IMR-90 (cell line): ENCODE measurements at regions not wholly inside any gene's neighbourhood (a gene's known extent, or its start where the extent isn't known, plus 50 kb on each side); places are given as distances from the start of the nearest gene placed in this dataset.

Source experiments
- ATAC-seq: fragments of 200-7000 bp; cut with Tn5 transposase; 2 replicates; pipeline ENCODE4 v1.9.1; 2020; ENCODE audit warnings: low read depth, mild to moderate bottlenecking, moderate library complexity
- BruUV-seq: library from RNA; stranded (reverse); fragments of 400-500 nt; replicated peaks from 2 replicates; lab custom pipeline; 2021; lab: Mats Ljungman, UMichigan
- CTCF ChIA-PET: fragments of 300-600 bp; formaldehyde crosslinking; extraction: SDS; loops from one replicate; lab custom pipeline; 2021; ENCODE audit warnings: antibody characterized with exemption; lab: Yijun Ruan, JAX
- POLR2A ChIA-PET: fragments of 300-600 bp; sonication (Branson Sonifier 250); formaldehyde crosslinking; loops from one replicate; lab custom pipeline; 2022; ENCODE audit warnings: antibody characterized with exemption; ENCODE audit not compliant: unreplicated experiment; lab: Charles Lee
- DNase-seq: peaks from one replicate; pipeline ENCODE4 v3.0.0; 2013
- H2AFZ ChIP-seq: replicated peaks from 2 replicates; pipeline ENCODE3; 2013; ENCODE audit warnings: low read length, mild to moderate bottlenecking; ENCODE audit not compliant: poor library complexity
- H2AK5ac ChIP-seq: 2 replicates; pipeline ENCODE4 v1.6.1; 2013; ENCODE audit warnings: low read depth, low read length, inconsistent platforms
- H2AK9ac ChIP-seq: replicated peaks from 2 replicates; pipeline ENCODE3; 2013; ENCODE audit warnings: mild to moderate bottlenecking, low read depth, low read length, moderate library complexity; ENCODE audit not compliant: poor library complexity
- H2BK120ac ChIP-seq: 2 replicates; pipeline ENCODE4 v1.6.1; 2013; ENCODE audit warnings: low read depth, low read length, inconsistent platforms
- H2BK15ac ChIP-seq: 3 replicates; pipeline ENCODE4 v1.6.1; 2013; ENCODE audit warnings: low read depth, low read length, inconsistent platforms
- H2BK20ac ChIP-seq: 2 replicates; pipeline ENCODE4 v1.6.1; 2013; ENCODE audit warnings: low read depth, mild to moderate bottlenecking, inconsistent platforms, low read length, moderate library complexity
- H2BK5ac ChIP-seq: 2 replicates; pipeline ENCODE4 v1.6.1; 2013; ENCODE audit warnings: mild to moderate bottlenecking, low read depth, low read length, inconsistent platforms; ENCODE audit not compliant: poor library complexity, severe bottlenecking
- H3K14ac ChIP-seq: replicated peaks from 2 replicates; pipeline ENCODE4 v1.6.1; 2013; ENCODE audit warnings: low read depth, low read length, inconsistent platforms
- H3K18ac ChIP-seq: 2 replicates; pipeline ENCODE4 v1.6.1; 2013; ENCODE audit warnings: low read depth, low read length, control low read depth
- H3K23ac ChIP-seq: 2 replicates; pipeline ENCODE4 v1.6.1; 2013; ENCODE audit warnings: low read depth, low read length, inconsistent platforms
- H3K27ac ChIP-seq: 2 replicates; pipeline ENCODE4 v1.5.1; 2013; ENCODE audit warnings: mild to moderate bottlenecking, control low read depth, low read length; ENCODE audit not compliant: insufficient read depth
- H3K27me3 ChIP-seq: 2 replicates; pipeline ENCODE4 v1.6.1; 2013; ENCODE audit warnings: low read length; ENCODE audit not compliant: control insufficient read depth, insufficient read depth
- H3K36me3 ChIP-seq: 2 replicates; pipeline ENCODE4 v1.6.1; 2013; ENCODE audit warnings: low read length, mixed read lengths; ENCODE audit not compliant: control insufficient read depth, insufficient read depth
- H3K4ac ChIP-seq: 2 replicates; pipeline ENCODE4 v1.6.1; 2013; ENCODE audit warnings: low read depth, low read length, inconsistent platforms
- H3K4me1 ChIP-seq: 2 replicates; pipeline ENCODE4 v1.6.1; 2013; ENCODE audit warnings: low read length, mixed read lengths; ENCODE audit not compliant: control insufficient read depth, insufficient read depth
- H3K4me2 ChIP-seq: 2 replicates; pipeline ENCODE4 v1.6.1; 2013; ENCODE audit warnings: low read depth, mild to moderate bottlenecking, control low read depth, low read length, moderate library complexity
- H3K4me3 ChIP-seq: 2 replicates; pipeline ENCODE4 v1.5.1; 2013; ENCODE audit warnings: low read depth, mild to moderate bottlenecking, control low read depth, low read length, moderate library complexity; ENCODE audit not compliant: insufficient read depth
- H3K56ac ChIP-seq: 2 replicates; pipeline ENCODE4 v1.6.1; 2013; ENCODE audit warnings: low read length, inconsistent platforms; ENCODE audit not compliant: insufficient read depth; ENCODE audit errors: extremely low read depth
- H3K79me1 ChIP-seq, 2 experiments: 2 replicates each; pipeline ENCODE4 v1.6.1; 2013; ENCODE audit warnings: low read length in 2 of 2, inconsistent platforms in 1 of 2, low read depth in 1 of 2
- H3K9ac ChIP-seq: 2 replicates; pipeline ENCODE4 v1.6.1; 2013; ENCODE audit warnings: low read depth, low read length, control low read depth
- H3K9me1 ChIP-seq: 2 replicates; pipeline ENCODE4 v1.6.1; 2013; ENCODE audit warnings: low read length, inconsistent platforms; ENCODE audit not compliant: insufficient read depth
- H3K9me3 ChIP-seq: 2 replicates; pipeline ENCODE4 v1.6.1; 2013; ENCODE audit warnings: low read length; ENCODE audit not compliant: control insufficient read depth, insufficient read depth
- H4K20me1 ChIP-seq: 2 replicates; pipeline ENCODE4 v1.6.1; 2013; ENCODE audit warnings: low read length, inconsistent platforms; ENCODE audit not compliant: insufficient read depth
- H4K5ac ChIP-seq: 2 replicates; pipeline ENCODE4 v1.6.1; 2013; ENCODE audit warnings: mild to moderate bottlenecking, low read depth, low read length, control low read depth
- H4K8ac ChIP-seq, 2 experiments: 2 replicates each; pipeline ENCODE4 v1.6.1; 2013; ENCODE audit warnings: low read depth in 2 of 2, low read length in 2 of 2, control low read depth in 1 of 2, inconsistent platforms in 1 of 2
- H4K91ac ChIP-seq: 2 replicates; pipeline ENCODE4 v1.6.1; 2013; ENCODE audit warnings: low read depth, low read length, inconsistent platforms; ENCODE audit not compliant: insufficient read depth
- BHLHE40 ChIP-seq: fragments of 150-350 bp; IDR thresholded peaks from 2 replicates; pipeline ENCODE4 v1.6.1; 2016; ENCODE audit warnings: mild to moderate bottlenecking, low read depth, low read length
- CHD1 ChIP-seq: IDR thresholded peaks from 2 replicates; pipeline ENCODE4 v1.6.1; 2012; ENCODE audit warnings: low read depth, low read length, improper control_type of control experiment
- ELK1 ChIP-seq: fragments of 150-350 bp; IDR thresholded peaks from 2 replicates; pipeline ENCODE4 v1.6.1; 2016; ENCODE audit warnings: low read depth, mild to moderate bottlenecking, low read length, moderate library complexity, borderline replicate concordance
- FOS ChIP-seq: fragments of 150-350 bp; IDR thresholded peaks from 2 replicates; pipeline ENCODE4 v1.6.1; 2016; ENCODE audit warnings: low read depth, low read length
- MAFK ChIP-seq: IDR thresholded peaks from 2 replicates; pipeline ENCODE4 v1.6.1; 2012; ENCODE audit warnings: low read depth, low read length, improper control_type of control experiment
- MAZ ChIP-seq: IDR thresholded peaks from 2 replicates; pipeline ENCODE4 v1.6.1; 2012; ENCODE audit warnings: low read depth, mild to moderate bottlenecking, low read length, improper control_type of control experiment, moderate library complexity, borderline replicate concordance
- MXI1 ChIP-seq: IDR thresholded peaks from 2 replicates; pipeline ENCODE4 v1.6.1; 2012; ENCODE audit warnings: low read depth, mild to moderate bottlenecking, low read length, moderate library complexity, borderline replicate concordance
- NFE2L2 ChIP-seq: fragments of 150-350 bp; IDR thresholded peaks from 2 replicates; pipeline ENCODE4 v1.6.1; 2016; ENCODE audit warnings: low read depth, mild to moderate bottlenecking, low read length
- POLR2A ChIP-seq: IDR thresholded peaks from 2 replicates; pipeline ENCODE4 v1.6.1; 2012; ENCODE audit warnings: mild to moderate bottlenecking, low read depth, low read length
- RAD21 ChIP-seq: IDR thresholded peaks from 2 replicates; pipeline ENCODE4 v1.6.1; 2012; ENCODE audit warnings: low read length, improper control_type of control experiment
- RCOR1 ChIP-seq: IDR thresholded peaks from 2 replicates; pipeline ENCODE4 v1.6.1; 2012; ENCODE audit warnings: mild to moderate bottlenecking, low read length, improper control_type of control experiment; ENCODE audit not compliant: insufficient replicate concordance
- RFX5 ChIP-seq: IDR thresholded peaks from 2 replicates; pipeline ENCODE4 v1.8.0; 2012; ENCODE audit warnings: low read depth, mild to moderate bottlenecking, low read length, moderate library complexity
- SMC3 ChIP-seq: fragments of 150-350 bp; IDR thresholded peaks from 2 replicates; pipeline ENCODE4 v1.6.1; 2016; ENCODE audit warnings: low read depth, mild to moderate bottlenecking, antibody characterized with exemption, low read length, moderate library complexity
- USF2 ChIP-seq: fragments of 150-350 bp; IDR thresholded peaks from 2 replicates; pipeline ENCODE4 v1.6.1; 2017; ENCODE audit warnings: mild to moderate bottlenecking, antibody characterized with exemption, low read length, low read depth
- WGBS, 2 experiments: methylation state at CpG; one replicate each; pipeline versions ENCODE4 v1.1.5 to v1.1.7; 2013; ENCODE audit warnings: missing lambda C conversion rate in 2 of 2; ENCODE audit not compliant: insufficient read length in 1 of 2; ENCODE audit errors: extremely low coverage in 2 of 2; 5-methylcytosine and 5-hydroxymethylcytosine counted together
- dilution Hi-C: fragments of 300-500 bp; cut with HindIII; formaldehyde crosslinking; loops from one replicate; pipeline ENCODE4 v1.14.3; 2018; ENCODE audit warnings: low sequenced_read_pairs; ENCODE audit not compliant: unreplicated experiment
- in situ Hi-C: fragments of 300-500 bp; cut with MboI; formaldehyde crosslinking; loops from 3 replicates; pipeline ENCODE4 v1.14.3; 2019; ENCODE audit warnings: low sequenced_read_pairs, inconsistent platforms, mixed read lengths
- intact Hi-C: fragments of 100-400 bp; cut with micrococcal nuclease; formaldehyde crosslinking; loops from 2 replicates; pipeline ENCODE4 v1.10.0; 2022
- TF ChIP-seq, protein P1 (sequence below): conservative IDR thresholded peaks from 2 replicates; pipeline ENCODE4 v1.5.1; 2012; ENCODE audit warnings: mild to moderate bottlenecking, low read depth, low read length, improper control_type of control experiment

- no peak for TF ChIP-seq USF2
- no peak for TF ChIP-seq CHD1
- TF ChIP-seq, protein P1, sequence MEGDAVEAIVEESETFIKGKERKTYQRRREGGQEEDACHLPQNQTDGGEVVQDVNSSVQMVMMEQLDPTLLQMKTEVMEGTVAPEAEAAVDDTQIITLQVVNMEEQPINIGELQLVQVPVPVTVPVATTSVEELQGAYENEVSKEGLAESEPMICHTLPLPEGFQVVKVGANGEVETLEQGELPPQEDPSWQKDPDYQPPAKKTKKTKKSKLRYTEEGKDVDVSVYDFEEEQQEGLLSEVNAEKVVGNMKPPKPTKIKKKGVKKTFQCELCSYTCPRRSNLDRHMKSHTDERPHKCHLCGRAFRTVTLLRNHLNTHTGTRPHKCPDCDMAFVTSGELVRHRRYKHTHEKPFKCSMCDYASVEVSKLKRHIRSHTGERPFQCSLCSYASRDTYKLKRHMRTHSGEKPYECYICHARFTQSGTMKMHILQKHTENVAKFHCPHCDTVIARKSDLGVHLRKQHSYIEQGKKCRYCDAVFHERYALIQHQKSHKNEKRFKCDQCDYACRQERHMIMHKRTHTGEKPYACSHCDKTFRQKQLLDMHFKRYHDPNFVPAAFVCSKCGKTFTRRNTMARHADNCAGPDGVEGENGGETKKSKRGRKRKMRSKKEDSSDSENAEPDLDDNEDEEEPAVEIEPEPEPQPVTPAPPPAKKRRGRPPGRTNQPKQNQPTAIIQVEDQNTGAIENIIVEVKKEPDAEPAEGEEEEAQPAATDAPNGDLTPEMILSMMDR = no peak
- no peak for TF ChIP-seq MAFK
- TF ChIP-seq BHLHE40 = no peak
- no peak for TF ChIP-seq POLR2A
- TF ChIP-seq RAD21 = no peak
- no peak for TF ChIP-seq MXI1
- TF ChIP-seq RCOR1 = no peak
- no peak for TF ChIP-seq FOS
- TF ChIP-seq ELK1 = no peak
- no peak for TF ChIP-seq MAZ
- no peak for TF ChIP-seq NFE2L2
- no peak for TF ChIP-seq SMC3
- TF ChIP-seq RFX5 = no peak
- Histone ChIP-seq H3K23ac (no peak overlapping the region), H4K20me1 (no peaks in the 10 kb centered on the region), H3K9me1 (no peaks in the 10 kb centered on the region), H3K4ac (no peak overlapping the region), H2AFZ (peak overlapping the region; percentile 72), H2BK5ac (no peak overlapping the region), H3K27me3 (no peaks in the 10 kb centered on the region; the same call in 1 of the 2 replicates), H4K5ac (no peak overlapping the region), H2BK20ac (no peak overlapping the region), H2BK120ac (no peak overlapping the region), H3K27ac (no peak overlapping the region), H4K8ac (no peak overlapping the region), H3K9ac (no peak overlapping the region), H3K4me1 (no peaks in the 10 kb centered on the region), H4K91ac (no peak overlapping the region), H3K14ac (no peak overlapping the region), H2AK5ac (no peak overlapping the region), H2BK15ac (no peak overlapping the region), H3K4me2 (peak overlapping the region; percentile 22; the same call in 1 of the 2 replicates), H3K36me3 (no peaks in the 10 kb centered on the region), H3K4me3 (no peak overlapping the region), H3K56ac (no peak overlapping the region), H3K18ac (no peak overlapping the region), H3K9me3 (no peaks in the 10 kb centered on the region), H2AK9ac (no peak overlapping the region), H3K79me1 (no peaks in the 10 kb centered on the region)
- no TSS peak for BruUV-seq
- 19% methylated on average over 10 of the region's 20 CpGs; no CpG with 5 or more reads in 1 of the 2 experiments for WGBS, 2 experiments
- in situ Hi-C loops = no loop called here
- DNase-seq (no peak), ATAC-seq (0 out of 2 replicates have a peak, but pooled peaks have one; percentile 27)
- intact Hi-C loops = no loop called here
- CTCF ChIA-PET = no interaction called here
- POLR2A ChIA-PET = no interaction called here
- dilution Hi-C loops = no loop called here
These were observed 180.0 kb upstream of the RREB1 start for GRCh38 chr6:6927521-6928361.
